Mammary epithelial cell (primary cell): ENCODE measurements at regions not wholly inside any gene's neighbourhood (a gene's known extent, or its start where the extent isn't known, plus 50 kb on each side); places are given as distances from the start of the nearest gene placed in this dataset.

Source experiments
- CTCF ChIP-seq, 2 donors: IDR thresholded peaks in 1 of 2; conservative IDR thresholded peaks in 1 of 2; 2 replicates each; pipeline ENCODE4 v1.5.1; 2011 to 2012; ENCODE audit warnings: inconsistent platforms in 2 of 2, low read length in 2 of 2, mild to moderate bottlenecking in 2 of 2, control low read depth in 1 of 2, low read depth in 1 of 2; ENCODE audit not compliant: insufficient read depth in 1 of 2; ENCODE audit errors: extremely low read depth in 1 of 2
- EZH2 ChIP-seq: IDR thresholded peaks from 2 replicates; pipeline ENCODE4 v1.6.1; 2012; ENCODE audit warnings: low read length, inconsistent platforms, borderline replicate concordance

- TF ChIP-seq EZH2, result no peak
- peak in 1 of 2 donors; percentile 5 for TF ChIP-seq CTCF (conservative IDR thresholded peaks at IDR 0.05 in 1 of 2, IDR thresholded peaks at IDR 0.05 in 1 of 2; ENCODE audit: extremely low read depth in 1 of 2, insufficient read depth in 1 of 2, low read depth in 1 of 2, low read length in 2 of 2)
Measured at GRCh38 chr13:50222569-50223332, 207.5 kb downstream of the KCNRG start.
